Small intestine (tissue), 7 donors: ENCODE measurements at regions not wholly inside any gene's neighbourhood (a gene's known extent, or its start where the extent isn't known, plus 50 kb on each side); places are given as distances from the start of the nearest gene placed in this dataset.

Source experiments
- DNase-seq, 2 donors: peaks; one replicate each; pipeline versions ENCODE4 v3.0.0 to v3.0.0-alpha.2; 2013
- FAIRE-seq: peaks from 2 replicates; lab custom pipeline; 2012; peaks lifted over from hg19 to GRCh38; lab: Jason Lieb, UNC
- H3K27ac ChIP-seq, 3 donors: one replicate each; pipeline ENCODE4 v1.5.1; 2013; ENCODE audit warnings: low read length in 2 of 3, mild to moderate bottlenecking in 2 of 3, control low read depth in 1 of 3, inconsistent platforms in 1 of 3, low read depth in 1 of 3, moderate library complexity in 1 of 3
- H3K27me3 ChIP-seq, 3 donors: one replicate each; pipeline ENCODE4 v1.6.1; 2013; ENCODE audit warnings: low read length in 3 of 3, inconsistent platforms in 1 of 3; ENCODE audit not compliant: control insufficient read depth in 3 of 3, insufficient read depth in 3 of 3
- H3K36me3 ChIP-seq, 3 donors: one replicate each; pipeline ENCODE4 v1.6.1; 2013; ENCODE audit warnings: low read length in 3 of 3, inconsistent platforms in 1 of 3, low read depth in 1 of 3, mild to moderate bottlenecking in 1 of 3, moderate library complexity in 1 of 3; ENCODE audit not compliant: control insufficient read depth in 3 of 3, insufficient read depth in 2 of 3
- H3K4me1 ChIP-seq, 3 donors: one replicate each; pipeline ENCODE4 v1.6.1; 2013; ENCODE audit warnings: low read length in 2 of 3, inconsistent platforms in 1 of 3, low read depth in 1 of 3, mild to moderate bottlenecking in 1 of 3, moderate library complexity in 1 of 3; ENCODE audit not compliant: control insufficient read depth in 3 of 3, insufficient read depth in 2 of 3
- H3K4me3 ChIP-seq, 3 donors: one replicate each; pipeline ENCODE4 v1.5.1; 2013; ENCODE audit warnings: low read length in 3 of 3, control low read depth in 1 of 3, inconsistent platforms in 1 of 3, low read depth in 1 of 3, mild to moderate bottlenecking in 1 of 3, moderate library complexity in 1 of 3
- H3K9me3 ChIP-seq, 2 donors: one replicate each; pipeline ENCODE4 v1.6.1; 2013; ENCODE audit warnings: low read depth in 1 of 2, low read length in 1 of 2; ENCODE audit not compliant: control insufficient read depth in 2 of 2, insufficient read depth in 1 of 2
- WGBS, 3 donors: extraction: QIAGEN DNeasy Blood & Tissue Kit; methylation state at CpG; one replicate each; pipeline ENCODE4 v1.1.7; 2013; 5-methylcytosine and 5-hydroxymethylcytosine counted together
- donor health status: healthy with polysubstance abuse.
- donor health status: control.
- donor health status: control.
- donor health status: Bipolar disorder and iron deficiency.
- donor health status: healthy.

GRCh38 chr5:155068616-155069100 is 55.1 kb downstream of the KIF4B start:
- Histone ChIP-seq H3K27me3 (no peaks in the 10 kb centered on the region), H3K4me1 (no peaks in the 10 kb centered on the region), H3K27ac (no peak overlapping the region), H3K36me3 (no peaks in the 10 kb centered on the region), H3K4me3 (no peak overlapping the region), H3K9me3 (no peaks in the 10 kb centered on the region)
- WGBS, 3 donors = 60 to 77% (median 68%) methylated on average over 4 of the region's 4 CpGs
- DNase-seq (no peak), FAIRE-seq (no peak)

DNA sequence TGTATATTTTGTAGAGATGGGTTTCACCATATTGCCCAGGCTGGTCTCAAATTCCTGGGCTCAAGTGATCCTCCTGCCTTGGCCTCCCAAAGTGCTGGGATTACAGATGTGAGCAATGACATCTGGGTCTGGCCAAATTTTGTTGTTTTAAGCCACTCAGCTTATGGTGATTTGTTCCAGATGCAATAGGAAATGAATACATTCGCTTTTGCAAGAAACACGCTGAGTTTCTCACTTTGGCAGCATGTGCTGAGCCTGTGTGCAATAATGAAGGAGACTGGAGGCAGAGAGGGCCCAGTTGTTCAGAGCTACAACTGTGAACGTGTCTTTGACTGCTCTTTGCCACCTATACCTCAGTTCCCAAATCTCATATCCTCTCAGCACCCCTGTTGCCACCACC is 56.4 kb downstream of the KIF4B start:
- Histone ChIP-seq H3K36me3 (no peaks in the 10 kb centered on the region), H3K27me3 (no peaks in the 10 kb centered on the region), H3K4me1 (no peaks in the 10 kb centered on the region), H3K27ac (no peak overlapping the region), H3K9me3 (no peaks in the 10 kb centered on the region), H3K4me3 (no peak overlapping the region)
- WGBS, 3 donors = 62 to 68% (median 66%) methylated on average over 3 of the region's 3 CpGs
- FAIRE-seq (no peak), DNase-seq (no peak)

GRCh38 chr5:155070781-155071180 is 57.2 kb downstream of the KIF4B start:
- no peak for FAIRE-seq
- Histone ChIP-seq H3K27me3 (no peaks in the 10 kb centered on the region), H3K4me3 (no peak overlapping the region), H3K9me3 (no peaks in the 10 kb centered on the region), H3K36me3 (no peaks in the 10 kb centered on the region), H3K27ac (no peak overlapping the region), H3K4me1 (no peaks in the 10 kb centered on the region)
- no peak for DNase-seq

- Histone ChIP-seq H3K4me3 (no peak overlapping the region), H3K36me3 (no peaks in the 10 kb centered on the region), H3K9me3 (no peaks in the 10 kb centered on the region), H3K27ac (no peak overlapping the region), H3K27me3 (no peaks in the 10 kb centered on the region), H3K4me1 (no peaks in the 10 kb centered on the region)
- WGBS, 3 donors = 88 to 93% (median 90%) methylated on average over 5 of the region's 5 CpGs
- FAIRE-seq (no peak), DNase-seq (no peak)
Measured at GRCh38 chr5:155076379-155076778, 62.8 kb downstream of the KIF4B start.

- Histone ChIP-seq H3K27me3 (no peaks in the 10 kb centered on the region), H3K36me3 (no peaks in the 10 kb centered on the region), H3K9me3 (no peaks in the 10 kb centered on the region), H3K27ac (no peak overlapping the region), H3K4me3 (no peak overlapping the region), H3K4me1 (no peaks in the 10 kb centered on the region)
- no peak for FAIRE-seq
- DNase-seq = no peak
- 57 to 70% (median 61%) methylated on average over 3 of the region's 3 CpGs for WGBS, 3 donors
Measured at GRCh38 chr5:155079698-155080097, 66.1 kb downstream of the KIF4B start.

- Histone ChIP-seq H3K36me3 (no peaks in the 10 kb centered on the region), H3K27ac (no peak overlapping the region), H3K9me3 (no peaks in the 10 kb centered on the region), H3K4me3 (no peak overlapping the region), H3K27me3 (no peaks in the 10 kb centered on the region), H3K4me1 (no peaks in the 10 kb centered on the region)
- FAIRE-seq = no peak
- WGBS, 3 donors = 65 to 72% (median 69%) methylated on average over 3 of the region's 3 CpGs
- no peak for DNase-seq
Measured at GRCh38 chr5:155080721-155081120, 67.2 kb downstream of the KIF4B start.

GRCh38 chr5:155081618-155082017 is 68.1 kb downstream of the KIF4B start:
- Histone ChIP-seq H3K27ac (no peak overlapping the region), H3K36me3 (no peaks in the 10 kb centered on the region), H3K9me3 (no peaks in the 10 kb centered on the region), H3K27me3 (no peaks in the 10 kb centered on the region), H3K4me3 (no peak overlapping the region), H3K4me1 (no peaks in the 10 kb centered on the region)
- DNase-seq (no peak), FAIRE-seq (no peak)
- 77 to 86% (median 83%) methylated on average over 3 of the region's 3 CpGs for WGBS, 3 donors

GRCh38 chr5:155082401-155082800 is 68.8 kb downstream of the KIF4B start:
- Histone ChIP-seq H3K4me3 (no peak overlapping the region), H3K27ac (no peak overlapping the region), H3K4me1 (no peaks in the 10 kb centered on the region), H3K36me3 (no peaks in the 10 kb centered on the region), H3K9me3 (no peaks in the 10 kb centered on the region), H3K27me3 (no peaks in the 10 kb centered on the region)
- WGBS, 3 donors = 70 to 84% (median 71%) methylated on average over 4 of the region's 4 CpGs
- FAIRE-seq (no peak), DNase-seq (no peak)

- 81 to 89% (median 86%) methylated on average over 4 of the region's 4 CpGs for WGBS, 3 donors
- FAIRE-seq = no peak
- Histone ChIP-seq H3K9me3 (no peaks in the 10 kb centered on the region), H3K27me3 (no peaks in the 10 kb centered on the region), H3K4me1 (no peaks in the 10 kb centered on the region), H3K4me3 (no peak overlapping the region), H3K27ac (no peak overlapping the region), H3K36me3 (no peaks in the 10 kb centered on the region)
- DNase-seq = no peak
Measured at GRCh38 chr5:155085282-155085989, 71.9 kb downstream of the KIF4B start.
